NCI-H1930 (cell line): ENCODE measurements at regions not wholly inside any gene's neighbourhood (a gene's known extent, or its start where the extent isn't known, plus 50 kb on each side); places are given as distances from the start of the nearest gene placed in this dataset.
"Not testable (repeated sequence)": the region's sequence is repeated elsewhere in the genome, so short reads cannot be mapped to it uniquely, and the experiment has no call there.

Experiments
- DNase-seq, 2 experiments: peaks; one replicate each; lab custom pipeline; 2025; lab: John Stamatoyannopoulos, UW

DNA sequence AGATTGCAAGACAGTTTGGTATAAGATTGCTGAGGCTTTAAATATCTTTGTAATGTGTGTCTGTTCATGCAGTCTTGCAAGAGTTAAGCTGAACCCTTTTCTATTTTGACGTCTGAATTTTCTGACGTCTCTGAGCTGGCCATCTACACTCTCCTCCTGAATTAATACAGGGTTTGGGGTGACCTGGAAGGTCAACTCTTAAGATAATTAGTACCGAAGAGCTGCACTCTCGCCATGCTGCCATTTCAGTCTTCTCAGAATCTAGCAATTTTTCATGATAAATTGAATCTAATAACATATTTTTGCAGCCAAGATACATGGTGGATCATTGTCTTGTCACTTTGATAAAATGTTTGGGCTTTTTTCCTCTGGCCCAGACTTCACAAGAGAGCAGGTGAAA lies 1245.2 kb upstream of the CELF4 start:
- DNase-seq = no peak

DNA sequence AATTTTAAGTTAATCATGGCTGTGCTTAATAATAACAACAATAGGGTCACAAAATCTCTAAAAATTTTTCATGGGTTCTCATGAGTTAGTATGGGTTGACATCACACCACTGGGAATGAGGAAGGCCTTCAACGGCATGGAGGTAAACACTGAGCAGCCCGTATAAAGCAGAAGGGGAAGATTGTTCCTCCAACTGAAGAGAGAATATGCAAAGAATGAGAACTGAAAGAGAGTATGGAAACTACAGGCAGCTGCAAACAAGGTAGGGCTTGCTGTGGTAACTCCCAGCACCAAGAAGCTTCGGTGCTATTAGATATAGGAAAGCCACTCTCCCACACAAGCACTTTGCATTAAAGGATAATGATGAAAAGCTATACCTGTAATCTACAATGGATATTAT lies 1242.3 kb upstream of the CELF4 start:
- no peak for DNase-seq

DNA sequence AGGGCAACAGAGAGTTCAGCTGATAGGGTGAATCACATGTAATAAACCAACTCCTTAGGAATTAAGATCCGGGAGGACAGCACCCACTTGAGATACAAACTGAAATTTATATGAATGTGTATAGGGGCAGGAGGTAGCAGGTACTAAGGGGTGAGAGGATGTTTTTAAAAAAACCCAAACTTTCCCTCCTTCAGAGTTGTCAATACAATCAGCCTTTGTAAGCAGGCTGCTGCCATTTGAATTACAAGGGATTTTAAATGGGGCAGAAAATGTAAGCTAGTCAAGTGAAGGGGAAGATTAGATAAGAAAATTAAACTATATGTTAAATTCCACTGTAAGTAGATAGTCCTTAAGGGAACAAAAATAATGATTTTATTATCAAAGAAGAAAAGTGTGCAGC lies 1239.7 kb upstream of the CELF4 start:
- no peak for DNase-seq

DNA sequence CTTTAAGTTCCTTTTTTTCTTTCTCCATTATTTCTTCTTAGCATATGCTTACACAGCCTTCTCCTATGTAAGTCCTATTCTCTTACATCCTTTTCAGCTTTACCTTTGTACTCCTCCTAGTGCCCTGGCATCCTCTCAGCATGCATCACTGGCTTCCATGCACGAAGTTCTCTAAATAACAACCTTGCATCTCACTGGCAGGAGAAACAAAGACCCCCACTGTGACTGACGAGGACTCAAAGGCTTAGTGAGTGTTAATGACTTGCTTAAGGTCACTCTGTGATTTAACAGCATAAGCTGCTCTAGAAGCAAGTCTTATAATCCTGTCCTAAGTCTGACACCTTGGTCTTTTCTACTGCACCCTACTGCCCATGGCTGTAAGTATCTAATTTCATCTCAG lies 1236.0 kb upstream of the CELF4 start:
- no peak for DNase-seq

DNA sequence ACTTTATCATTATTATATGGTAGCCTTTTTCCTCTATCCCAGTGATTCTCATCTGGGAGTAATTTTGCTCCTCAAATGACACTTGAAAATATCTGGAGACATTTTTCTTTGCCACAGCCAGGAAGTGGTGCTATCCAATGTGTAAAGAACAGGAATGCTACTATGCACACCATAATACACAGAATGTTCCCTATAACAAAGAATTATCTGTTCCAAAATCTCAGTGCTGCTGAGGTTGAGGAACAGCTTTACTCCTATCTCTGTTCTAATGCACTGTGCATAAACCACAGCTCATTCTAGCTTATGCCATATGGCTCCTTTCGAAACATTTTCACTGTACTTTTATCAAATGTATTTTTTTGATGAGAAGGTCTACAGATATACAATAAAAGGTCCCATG lies 1231.2 kb upstream of the CELF4 start:
- no peak for DNase-seq

DNA sequence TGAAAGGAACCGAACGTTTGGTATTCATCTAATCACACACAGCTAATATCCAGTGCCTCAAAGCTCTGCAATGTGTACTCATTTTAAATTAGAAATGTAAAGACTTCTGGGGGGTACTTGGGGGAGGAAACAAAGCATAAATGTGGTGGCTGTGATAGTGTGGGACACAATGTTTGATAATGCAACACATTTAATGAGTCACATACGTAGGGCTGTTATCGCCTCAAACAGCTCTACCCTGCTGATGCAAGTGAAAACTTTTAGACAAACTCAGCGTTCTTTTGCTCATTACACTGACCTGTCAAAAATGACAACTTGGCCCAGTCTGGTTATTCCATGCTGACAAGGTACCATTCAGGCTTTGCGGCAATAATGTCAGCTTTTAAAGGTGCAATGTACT lies 1227.1 kb upstream of the CELF4 start:
- no peak for DNase-seq

DNA sequence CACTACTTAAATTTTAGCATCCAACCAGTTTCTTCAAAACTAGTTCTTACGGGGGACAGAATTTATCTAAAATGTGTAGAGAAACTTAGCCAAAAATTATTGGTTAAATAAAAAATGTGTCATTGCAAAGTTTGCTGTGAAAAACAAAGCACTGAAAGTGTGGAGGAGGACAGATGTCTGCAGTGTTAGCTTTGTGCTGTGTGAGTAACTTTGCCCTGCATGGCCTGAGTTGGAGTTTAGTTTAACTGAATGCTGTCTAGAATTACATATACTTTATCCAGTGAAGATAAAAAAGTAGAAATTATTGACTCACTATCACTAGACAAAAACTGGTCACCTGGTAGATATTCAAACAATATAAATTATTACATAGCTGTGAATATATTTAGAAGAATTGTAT lies 1225.2 kb upstream of the CELF4 start:
- DNase-seq = no peak

DNA sequence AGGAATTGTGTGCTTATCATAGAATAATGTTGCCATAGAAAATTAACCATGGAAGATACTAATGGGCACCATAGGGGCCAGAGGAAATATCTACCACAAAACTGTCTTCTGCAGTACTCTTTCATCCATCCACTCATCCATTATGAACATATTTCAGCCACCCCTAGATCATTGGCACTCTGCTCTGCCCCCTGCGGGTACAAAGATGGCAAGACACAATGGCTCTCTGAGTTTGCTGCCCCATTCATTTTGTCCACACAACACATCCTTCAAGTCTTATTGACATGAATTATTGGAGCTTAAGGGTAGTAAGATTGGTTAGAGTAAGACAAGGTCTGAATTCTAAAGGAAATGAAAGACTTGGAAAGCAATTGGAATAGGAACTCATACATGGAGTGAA lies 1224.7 kb upstream of the CELF4 start:
- no peak for DNase-seq

DNA sequence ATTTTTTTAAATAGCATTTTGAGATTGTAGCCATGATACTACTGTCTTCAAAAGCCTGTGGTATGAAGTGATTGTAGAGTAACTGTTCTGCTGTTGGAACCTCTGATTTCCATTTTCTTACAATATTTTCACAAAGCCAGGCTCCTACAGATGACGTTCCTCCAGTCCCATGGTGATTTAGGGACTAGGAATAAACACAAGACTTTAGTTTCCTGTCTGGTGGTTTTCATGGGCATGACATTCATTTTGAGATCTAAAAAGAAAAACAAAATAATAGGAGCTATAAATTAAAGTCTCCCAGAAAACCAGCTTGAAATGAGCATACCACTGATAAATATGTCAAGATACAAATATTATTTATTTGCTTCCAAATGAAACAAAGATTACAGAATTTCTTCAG lies 1223.5 kb upstream of the CELF4 start:
- no peak for DNase-seq

DNA sequence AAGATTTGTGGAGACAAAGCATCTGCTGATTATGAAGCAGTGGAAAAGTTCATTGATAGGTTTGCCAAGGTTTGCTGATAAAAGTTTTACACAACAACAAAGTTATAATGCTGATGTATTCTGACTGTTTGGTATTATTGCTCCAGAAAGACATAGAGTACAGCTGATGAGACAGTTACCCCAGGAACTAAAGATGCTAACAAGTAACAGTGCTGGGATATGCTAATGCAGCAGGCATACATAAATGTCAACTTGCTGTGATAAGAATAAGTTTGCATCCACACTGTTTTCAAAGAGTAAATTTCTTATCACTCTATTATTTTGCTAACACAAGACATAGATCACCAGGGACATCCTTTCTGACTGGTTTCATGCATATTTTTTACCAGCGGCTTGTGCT lies 1221.3 kb upstream of the CELF4 start:
- DNase-seq = no peak

DNA sequence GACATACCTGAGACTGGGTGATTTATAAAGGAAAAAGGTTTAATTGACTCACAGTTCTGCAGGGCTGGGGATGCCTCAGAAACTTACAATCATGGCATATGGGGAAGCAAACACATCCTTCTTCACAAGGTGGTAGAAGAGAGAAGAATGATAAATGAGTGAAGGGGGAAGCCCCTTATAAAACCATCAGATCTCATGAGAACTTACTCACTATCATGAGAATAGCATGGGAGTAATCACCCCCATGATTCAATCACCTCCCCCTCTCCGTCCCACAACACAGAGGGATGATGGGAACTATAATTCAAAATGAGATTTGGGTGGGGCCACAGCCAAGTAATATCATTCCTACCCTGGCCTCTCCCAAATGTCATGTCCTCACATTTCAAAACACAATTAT lies 1206.0 kb upstream of the CELF4 start:
- DNase-seq = not testable (repeated sequence)

DNA sequence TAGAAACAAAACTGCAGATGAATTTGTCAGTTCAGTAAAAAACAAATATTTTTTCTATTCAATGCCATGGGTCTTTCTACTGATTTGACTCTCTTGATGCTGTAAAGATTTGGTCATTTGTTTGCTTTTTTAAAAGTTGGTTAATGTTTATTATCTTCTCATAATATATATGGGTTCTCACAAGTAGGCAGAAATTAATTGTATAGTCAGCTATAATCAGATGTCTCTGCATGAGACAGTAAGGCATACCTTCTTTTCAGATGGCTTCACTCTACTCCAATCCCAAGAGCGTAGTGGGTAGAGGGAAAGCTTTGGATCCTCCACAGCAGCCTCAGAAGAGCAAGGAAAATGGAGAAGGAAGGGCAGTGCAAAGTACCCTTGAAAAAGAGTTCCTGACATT lies 1202.9 kb upstream of the CELF4 start:
- DNase-seq = no peak

DNA sequence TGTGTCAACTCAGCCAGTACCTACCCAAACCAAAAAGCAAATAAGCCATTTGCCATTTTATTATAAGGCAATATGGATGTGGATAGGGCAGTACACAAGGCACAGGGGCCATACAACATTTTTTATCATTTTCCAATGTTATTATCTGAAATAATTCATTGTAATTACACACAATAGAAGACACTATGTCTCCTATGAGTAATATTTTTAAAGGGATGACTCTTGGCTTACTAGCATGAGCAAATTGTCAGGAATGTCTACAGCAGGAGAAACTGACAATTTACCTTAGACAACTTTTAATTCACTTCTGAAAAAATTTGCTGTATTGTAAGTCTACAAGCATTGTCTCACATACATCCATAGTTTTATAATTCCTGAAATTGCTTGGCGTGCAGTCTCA lies 1193.9 kb upstream of the CELF4 start:
- DNase-seq = no peak

DNA sequence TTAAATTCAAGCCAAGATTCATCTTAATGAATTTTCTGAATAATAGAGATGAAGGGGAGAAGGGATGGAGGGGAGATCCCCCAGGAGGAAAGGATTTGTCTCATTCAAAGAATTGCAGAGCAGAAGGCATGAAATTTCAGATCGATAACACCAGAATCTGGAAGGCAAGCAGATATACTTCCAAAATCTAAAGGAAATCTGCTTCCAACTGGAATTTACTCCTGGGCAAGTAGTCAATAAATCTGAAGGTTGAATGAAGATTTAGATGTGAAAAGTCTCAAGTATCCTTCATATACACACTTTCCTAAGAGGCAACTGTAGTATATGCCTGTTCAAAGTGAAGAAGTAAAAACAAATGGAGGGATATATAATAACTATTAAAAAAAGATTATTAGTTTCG lies 1190.8 kb upstream of the CELF4 start:
- DNase-seq = no peak

DNA sequence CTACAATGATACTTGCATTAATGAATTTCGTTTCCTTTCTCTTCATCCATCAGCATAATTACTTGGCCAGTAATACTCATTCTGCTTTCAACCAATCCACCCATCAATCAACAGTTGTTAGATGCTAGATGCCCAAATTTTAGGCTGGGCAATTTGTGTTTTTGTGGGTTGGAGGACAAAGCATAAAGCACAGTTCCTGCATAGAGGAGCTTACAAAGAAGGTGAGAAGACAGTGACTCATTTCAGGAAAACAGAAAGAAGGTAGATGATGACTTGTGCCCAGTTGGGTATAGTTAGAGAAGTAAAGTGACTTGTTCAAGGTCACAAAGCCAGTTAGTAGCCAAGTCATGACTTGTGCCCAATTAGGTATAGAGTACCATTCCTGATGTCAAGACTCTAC lies 1186.8 kb upstream of the CELF4 start:
- no peak for DNase-seq

DNA sequence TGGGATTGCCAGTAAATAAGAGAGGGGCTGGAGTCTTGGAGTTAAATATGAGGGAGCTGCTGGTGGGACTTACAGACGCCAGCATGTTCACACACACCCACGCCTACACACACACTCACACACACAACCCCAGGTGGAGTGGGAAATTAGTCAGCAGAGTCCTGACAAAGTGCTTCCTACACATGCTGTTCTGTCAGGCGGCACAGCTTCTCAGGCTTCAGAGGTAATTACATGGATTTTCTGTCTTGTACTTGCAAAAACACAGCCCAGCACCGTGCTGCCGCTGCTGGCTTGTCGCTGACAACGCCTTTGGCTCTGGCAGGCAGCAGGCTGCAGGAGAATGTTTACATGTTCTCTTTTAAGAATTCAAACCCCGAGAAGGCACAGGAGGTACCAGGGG lies 1186.3 kb upstream of the CELF4 start:
- DNase-seq = no peak

DNA sequence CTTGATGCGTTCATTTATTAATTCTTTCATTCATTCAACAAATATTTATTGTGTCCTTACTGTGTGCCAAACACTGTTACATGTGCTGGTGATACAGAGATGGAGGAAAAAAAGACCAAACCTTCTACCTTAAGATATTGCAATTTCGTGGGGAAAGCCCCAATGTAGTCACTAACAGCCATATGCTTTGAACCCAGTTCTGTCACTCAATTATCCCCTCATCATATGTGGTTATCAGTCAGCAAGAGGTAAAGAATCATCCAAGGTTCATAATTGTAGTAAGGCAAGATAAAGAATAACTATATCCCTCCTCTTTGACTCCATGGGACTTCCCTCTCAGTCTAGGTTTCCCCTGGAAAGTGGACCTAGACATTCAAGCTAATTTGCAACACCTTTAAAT lies 1185.6 kb upstream of the CELF4 start:
- DNase-seq = no peak

DNA sequence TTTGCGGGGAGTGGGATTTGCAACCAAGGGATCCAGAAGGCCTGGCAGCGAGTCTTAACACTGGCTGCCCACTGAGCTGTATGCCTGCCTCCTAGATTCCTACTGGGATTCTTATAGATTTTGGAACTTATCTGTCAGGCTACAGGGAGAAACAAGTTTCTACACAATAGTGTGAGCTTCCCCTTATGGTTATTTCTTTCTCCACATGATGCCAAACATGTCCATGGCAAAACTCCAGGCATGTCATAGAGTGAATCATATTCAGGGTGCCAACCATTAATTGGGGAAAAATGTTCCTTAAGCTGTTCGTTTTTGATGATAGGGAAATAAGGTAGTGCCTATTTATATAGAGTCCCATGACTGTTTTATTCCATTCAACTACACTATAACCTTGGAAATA lies 1185.2 kb upstream of the CELF4 start:
- no peak for DNase-seq

DNA sequence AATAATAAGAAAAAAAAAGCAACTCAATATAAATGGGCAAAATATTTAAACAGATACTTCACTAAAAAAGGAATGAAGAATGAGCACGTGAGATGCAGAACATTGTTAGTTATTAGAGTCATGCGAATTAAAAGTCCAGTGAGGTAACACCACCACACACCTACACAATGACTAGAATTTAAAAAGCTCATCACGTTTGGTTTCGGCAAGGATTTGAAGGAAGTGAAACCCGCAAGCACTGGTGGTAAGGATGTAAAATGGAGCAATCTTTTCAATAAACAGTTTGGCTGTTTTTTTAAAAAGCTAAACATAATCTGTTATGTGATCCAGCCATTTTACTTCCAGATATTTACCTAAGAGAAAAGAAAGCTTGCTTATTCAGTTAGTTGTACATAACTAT lies 1181.6 kb upstream of the CELF4 start:
- DNase-seq = no peak

DNA sequence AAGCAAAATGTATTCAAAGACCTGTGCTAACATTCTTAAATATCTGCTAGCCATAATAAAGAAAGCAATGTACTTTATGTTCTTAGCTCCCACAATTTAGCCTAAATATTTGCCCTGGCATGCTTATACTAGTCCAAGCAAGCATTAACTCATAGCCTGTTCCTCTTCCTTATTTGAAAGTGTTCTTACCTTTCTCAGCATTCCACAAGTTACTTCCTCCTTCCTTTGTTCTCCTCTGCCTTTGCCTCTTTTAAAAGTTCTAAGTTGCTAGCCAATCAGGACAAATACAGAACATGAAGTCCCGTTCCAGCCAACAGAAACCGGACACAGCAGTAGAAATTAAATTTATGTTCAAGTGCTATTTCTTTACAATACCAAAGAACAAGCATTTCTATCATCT lies 1154.6 kb upstream of the CELF4 start:
- DNase-seq = not testable (repeated sequence)

DNA sequence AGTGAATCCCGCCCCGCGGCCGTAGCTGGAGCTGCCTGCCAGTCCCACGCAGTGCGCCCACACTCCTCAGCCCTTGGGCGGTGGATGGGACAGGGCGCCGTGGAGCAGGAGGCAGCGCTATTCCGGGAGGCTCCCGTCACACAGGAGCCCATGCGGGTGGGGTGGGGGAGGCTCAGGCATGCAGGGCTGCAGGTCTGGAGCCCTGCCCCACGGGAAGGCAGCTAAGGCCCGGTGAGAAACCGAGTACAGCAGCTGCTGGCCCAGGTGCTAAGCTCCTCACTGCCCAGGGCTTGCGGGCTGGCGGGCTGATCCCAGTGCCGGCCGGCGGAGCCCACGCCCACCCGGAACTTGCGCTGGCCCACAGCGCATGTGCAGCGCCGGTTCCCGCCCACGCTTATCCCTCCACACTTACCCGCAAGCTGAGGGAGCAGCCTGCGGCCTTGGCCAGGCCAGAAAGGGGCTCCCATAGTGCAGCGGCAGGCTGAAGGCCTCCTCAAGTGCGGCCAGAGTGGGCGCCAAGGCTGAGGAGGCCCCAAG lies 1152.8 kb upstream of the CELF4 start:
- no peak for DNase-seq

DNA sequence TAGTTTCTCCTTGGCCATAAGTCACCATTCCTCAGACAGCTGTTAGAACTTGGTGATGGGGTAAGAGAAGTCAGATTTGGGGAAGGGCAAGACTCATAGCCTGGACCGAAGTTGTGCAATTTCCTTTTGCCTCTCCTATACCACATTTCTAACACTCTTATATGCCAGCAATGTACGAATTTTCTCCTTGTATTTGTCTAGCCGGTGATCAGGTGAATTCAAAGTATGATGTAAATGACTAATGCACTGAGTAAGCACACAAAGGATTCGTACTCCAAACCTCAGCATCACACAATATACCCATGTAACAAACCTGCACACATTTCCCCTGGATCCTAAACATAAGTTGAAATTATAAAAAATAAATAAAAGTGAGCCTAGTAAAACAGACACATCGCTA lies 1143.5 kb upstream of the CELF4 start:
- no peak for DNase-seq

DNA sequence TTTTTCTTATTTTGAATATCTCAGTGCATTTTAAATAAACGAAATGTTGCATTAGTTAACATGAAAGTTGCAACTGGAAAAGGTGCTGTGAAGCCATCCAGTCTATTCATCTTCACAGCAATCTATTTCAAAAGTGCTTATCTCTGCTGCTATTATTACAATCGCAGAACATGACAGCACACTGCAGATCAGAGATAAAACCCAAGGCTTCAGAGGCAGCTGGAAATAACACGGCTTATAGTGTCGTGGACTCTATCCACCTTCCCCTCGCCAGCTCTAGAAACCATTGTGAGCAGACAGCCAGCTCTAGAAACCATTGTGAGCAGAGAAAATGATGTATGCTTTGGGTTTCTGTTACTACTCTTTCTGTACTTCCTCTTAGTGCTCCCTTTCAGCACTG lies 1140.8 kb upstream of the CELF4 start:
- no peak for DNase-seq

DNA sequence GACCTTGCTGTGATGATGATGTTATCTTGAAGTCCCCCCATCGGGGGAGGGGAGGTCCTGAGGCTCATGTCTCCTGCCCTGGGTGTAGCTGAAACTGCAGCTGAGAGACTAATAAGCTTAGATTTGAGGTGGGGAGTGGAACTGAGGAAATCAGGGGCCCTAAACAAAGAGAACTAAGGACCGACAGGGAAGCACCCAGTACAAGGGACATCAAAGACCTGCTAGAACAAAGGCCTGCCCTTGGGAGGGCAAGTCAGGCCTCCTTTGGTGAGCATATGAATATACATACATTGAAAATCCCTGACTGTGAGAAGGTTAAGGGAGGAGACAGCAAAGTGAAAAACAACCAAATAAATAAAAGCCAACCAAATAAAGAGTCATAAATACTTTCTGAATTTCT lies 1132.5 kb upstream of the CELF4 start:
- DNase-seq = no peak
